ENCODE measurements at regions not wholly inside any gene's neighbourhood (a gene's known extent, or its start where the extent isn't known, plus 50 kb on each side); places are given as distances from the start of the nearest gene placed in this dataset.
"Not testable (repeated sequence)": the region's sequence is repeated elsewhere in the genome, so short reads cannot be mapped to it uniquely, and the experiment has no call there.

- no peak for DNase-seq (ENCODE audit: low spot score)
Observed at GRCh38 chr5:104345222-104346016, 782.8 kb upstream of the NUDT12 start.

- no peak for DNase-seq (ENCODE audit: low spot score)
Observed at GRCh38 chr5:104344809-104345208, 782.2 kb upstream of the NUDT12 start.

GRCh38 chr5:104327801-104328200, 765.2 kb upstream of the NUDT12 start:
- DNase-seq (ENCODE audit: low spot score): no peak

- DNase-seq (ENCODE audit: low spot score): no peak
Observed at GRCh38 chr5:104326966-104327365, 764.4 kb upstream of the NUDT12 start.

GRCh38 chr5:104325356-104325755, 762.8 kb upstream of the NUDT12 start:
- no peak for DNase-seq (ENCODE audit: low spot score)

GRCh38 chr5:104316676-104317075, 754.1 kb upstream of the NUDT12 start:
- DNase-seq (ENCODE audit: low spot score): not testable (repeated sequence)

- DNase-seq (ENCODE audit: low spot score): no peak
Observed at GRCh38 chr5:104312481-104312880, 749.9 kb upstream of the NUDT12 start.

GRCh38 chr5:104305602-104306001, 743.0 kb upstream of the NUDT12 start:
- no peak for DNase-seq (ENCODE audit: low spot score)

GRCh38 chr5:104299998-104300706, 737.6 kb upstream of the NUDT12 start:
- DNase-seq (ENCODE audit: low spot score): no peak

- DNase-seq (ENCODE audit: low spot score): no peak
Observed at GRCh38 chr5:104298518-104298917, 735.9 kb upstream of the NUDT12 start.

GRCh38 chr5:104297076-104297475, 734.5 kb upstream of the NUDT12 start:
- no peak for DNase-seq (ENCODE audit: low spot score)

- DNase-seq (ENCODE audit: low spot score): no peak
Observed at GRCh38 chr5:104295991-104296390, 733.4 kb upstream of the NUDT12 start.

GRCh38 chr5:104283136-104283535, 720.5 kb upstream of the NUDT12 start:
- no peak for DNase-seq (ENCODE audit: low spot score)

- DNase-seq (ENCODE audit: low spot score): no peak
Observed at GRCh38 chr5:104273725-104274124, 711.1 kb upstream of the NUDT12 start.

GRCh38 chr5:104267320-104268015, 704.9 kb upstream of the NUDT12 start:
- no peak for DNase-seq (ENCODE audit: low spot score)

- no peak for DNase-seq (ENCODE audit: low spot score)
Observed at GRCh38 chr5:104266161-104266560, 703.6 kb upstream of the NUDT12 start.

- no peak for DNase-seq (ENCODE audit: low spot score)
Observed at GRCh38 chr5:104265531-104266140, 703.0 kb upstream of the NUDT12 start.

- no peak for DNase-seq (ENCODE audit: low spot score)
Observed at GRCh38 chr5:104247260-104247659, 684.7 kb upstream of the NUDT12 start.

GRCh38 chr5:104241046-104241445, 678.5 kb upstream of the NUDT12 start:
- DNase-seq (ENCODE audit: low spot score): no peak

- no peak for DNase-seq (ENCODE audit: low spot score)
Observed at GRCh38 chr5:104237586-104237985, 675.0 kb upstream of the NUDT12 start.

GRCh38 chr5:104223885-104224773, 661.5 kb upstream of the NUDT12 start:
- no peak for DNase-seq (ENCODE audit: low spot score)

All from hepatic stellate cell (primary cell).